DMS153 treated with DMSO at 0.1 percent for 48 hours (cell line): ENCODE measurements at regions not wholly inside any gene's neighbourhood (a gene's known extent, or its start where the extent isn't known, plus 50 kb on each side); places are given as distances from the start of the nearest gene placed in this dataset.
"Not testable (repeated sequence)": the region's sequence is repeated elsewhere in the genome, so short reads cannot be mapped to it uniquely, and the experiment has no call there.

Source experiments
- DNase-seq: peaks from one replicate; lab custom pipeline; 2025; ENCODE audit not compliant: unreplicated experiment; lab: John Stamatoyannopoulos, UW

GRCh38 chr6:159594750-159595117 lies 98.3 kb downstream of the SOD2 start:
- no peak for DNase-seq

- no peak for DNase-seq
These were observed 98.8 kb downstream of the SOD2 start for GRCh38 chr6:159594106-159594749.

DNA sequence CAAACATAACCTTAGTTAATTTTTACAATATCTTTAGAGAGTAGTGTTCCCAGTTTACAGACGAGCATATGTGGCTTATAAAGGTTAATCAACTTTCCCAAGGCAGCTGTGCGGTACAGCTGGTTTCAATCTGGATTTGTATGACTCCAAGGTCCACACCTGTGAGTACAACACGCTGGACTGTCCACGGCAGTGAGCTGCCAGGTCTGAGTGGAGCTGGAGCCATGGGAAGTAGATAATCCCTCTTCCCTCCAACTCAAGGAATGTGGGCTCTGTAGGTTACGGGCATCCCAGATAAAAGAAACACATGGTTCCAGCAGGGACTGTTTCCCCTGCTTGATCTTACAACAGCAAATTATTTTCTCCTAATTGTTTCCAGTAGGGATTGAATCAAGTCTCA lies 102.2 kb downstream of the SOD2 start:
- DNase-seq = no peak

- no peak for DNase-seq
These were observed 106.4 kb downstream of the SOD2 start for GRCh38 chr6:159586684-159587083.

DNA sequence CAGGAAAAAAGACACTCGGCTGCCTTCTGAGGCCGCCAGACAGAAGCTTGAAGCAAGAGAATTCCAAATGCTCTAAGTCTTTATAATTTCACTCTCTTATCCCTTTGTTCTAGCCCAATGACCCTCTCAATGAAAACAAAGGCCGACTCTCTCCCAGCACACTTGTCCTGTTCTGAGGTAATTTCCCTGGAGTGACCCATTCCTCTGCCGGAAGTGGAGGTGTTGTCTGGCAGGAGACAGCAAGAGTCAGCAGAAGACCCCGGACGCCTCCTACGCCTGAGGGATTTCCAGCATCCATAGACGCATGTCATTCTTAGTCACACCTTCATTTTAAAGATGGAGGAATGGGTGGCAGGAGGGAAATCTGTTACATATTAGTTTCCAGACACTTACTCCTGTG lies 110.3 kb downstream of the SOD2 start:
- no peak for DNase-seq

- DNase-seq = no peak
These were observed 114.4 kb downstream of the SOD2 start for GRCh38 chr6:159578629-159579028.

DNA sequence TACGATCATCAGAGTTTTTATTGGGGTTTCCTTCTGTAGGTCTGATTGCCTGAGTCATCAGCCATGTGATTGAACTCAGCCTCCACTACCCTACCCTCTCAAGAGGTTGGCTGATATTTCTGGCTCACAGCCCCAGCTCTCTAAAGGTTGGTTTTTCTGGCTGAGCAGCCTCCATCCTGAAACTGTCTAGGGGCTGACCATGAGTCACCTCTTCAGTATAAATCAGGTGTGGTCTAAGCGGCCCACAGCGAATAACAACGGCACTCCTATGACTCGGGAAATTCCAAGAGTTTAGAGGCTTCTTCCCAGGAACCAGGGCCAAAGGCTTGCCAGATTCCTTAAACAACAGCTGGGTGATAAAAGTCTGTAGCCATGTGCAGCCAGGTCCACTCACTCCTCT lies 115.5 kb downstream of the SOD2 start:
- DNase-seq = no peak

DNA sequence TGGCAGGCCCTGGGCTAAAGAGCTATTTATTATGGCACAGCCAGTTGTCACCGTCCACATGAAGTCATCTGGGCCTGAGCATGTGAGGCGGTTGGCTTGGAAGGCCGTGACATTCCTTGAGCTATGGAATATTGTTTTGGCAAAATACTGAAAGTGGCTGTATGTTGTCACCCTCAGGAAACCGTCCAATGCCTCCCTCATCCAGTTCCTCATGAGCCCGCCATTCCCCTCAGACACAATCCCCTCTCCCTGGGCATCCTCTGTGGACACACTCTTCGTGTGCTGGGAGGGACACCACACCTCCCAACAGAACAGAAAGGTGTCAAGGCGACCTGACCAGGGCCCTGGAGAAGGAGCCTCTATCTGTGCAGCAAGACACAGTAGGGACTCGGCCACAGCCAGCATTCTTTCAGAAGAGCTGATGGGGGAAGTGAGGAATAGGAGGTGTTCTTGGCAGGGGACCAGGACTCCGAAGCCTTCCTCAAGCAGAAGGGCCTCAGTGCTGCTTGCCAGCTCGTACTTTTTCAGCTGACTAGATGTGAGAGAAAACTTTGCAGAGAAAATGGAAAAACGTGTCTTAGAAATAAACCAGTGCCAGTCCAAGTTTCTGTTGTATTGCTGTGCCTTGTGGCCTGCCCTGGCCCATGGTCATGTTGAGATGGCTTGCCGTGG lies 120.5 kb downstream of the SOD2 start:
- DNase-seq = no peak

DNA sequence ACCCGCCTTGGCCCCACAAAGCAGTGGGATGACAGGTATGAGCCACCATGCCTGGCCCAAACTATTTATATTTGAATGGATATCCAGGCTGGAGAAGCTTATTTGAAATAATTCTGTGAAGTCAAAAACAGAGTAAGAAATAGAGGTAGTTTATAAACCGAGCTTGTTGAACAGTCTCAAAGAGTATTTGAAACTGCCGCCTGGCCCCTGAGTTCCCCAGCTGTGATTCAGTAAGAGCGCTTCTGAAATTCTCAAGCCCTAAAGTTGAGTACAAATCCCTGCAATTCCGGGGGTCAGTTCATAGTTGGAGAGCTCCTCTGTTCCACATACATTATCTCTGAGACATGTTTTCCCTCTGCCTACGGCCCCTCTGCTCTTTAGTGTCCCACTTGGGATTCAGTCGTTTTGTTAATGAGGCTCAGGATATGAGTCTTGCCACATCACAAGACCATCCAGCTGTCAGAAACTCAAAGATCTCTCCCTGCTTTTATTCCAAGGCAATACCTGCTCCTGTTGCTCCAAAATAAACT lies 127.8 kb downstream of the SOD2 start:
- no peak for DNase-seq

GRCh38 chr6:159564456-159564855 lies 128.6 kb downstream of the SOD2 start:
- DNase-seq = no peak

DNA sequence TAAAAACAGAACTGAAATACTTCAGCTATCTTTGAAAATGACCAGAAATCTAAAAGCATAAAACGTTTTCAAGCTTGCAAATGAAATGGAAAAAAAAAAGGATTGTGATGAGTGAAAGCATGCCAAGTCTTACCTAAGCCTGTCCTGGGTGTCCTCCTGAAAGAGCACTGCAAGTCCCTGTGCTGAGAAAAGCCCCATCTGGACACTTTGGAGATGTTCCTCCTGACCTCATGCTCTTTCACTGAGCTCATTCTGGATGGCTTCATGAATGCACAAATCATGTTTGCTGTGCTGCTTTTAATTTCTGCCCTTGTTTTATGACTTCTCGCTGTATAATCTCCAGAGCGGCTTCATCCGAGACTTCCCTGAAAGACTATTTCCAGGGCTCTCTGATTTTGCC lies 136.0 kb downstream of the SOD2 start:
- DNase-seq = no peak

- no peak for DNase-seq
These were observed 137.8 kb downstream of the SOD2 start for GRCh38 chr6:159555082-159555875.

DNA sequence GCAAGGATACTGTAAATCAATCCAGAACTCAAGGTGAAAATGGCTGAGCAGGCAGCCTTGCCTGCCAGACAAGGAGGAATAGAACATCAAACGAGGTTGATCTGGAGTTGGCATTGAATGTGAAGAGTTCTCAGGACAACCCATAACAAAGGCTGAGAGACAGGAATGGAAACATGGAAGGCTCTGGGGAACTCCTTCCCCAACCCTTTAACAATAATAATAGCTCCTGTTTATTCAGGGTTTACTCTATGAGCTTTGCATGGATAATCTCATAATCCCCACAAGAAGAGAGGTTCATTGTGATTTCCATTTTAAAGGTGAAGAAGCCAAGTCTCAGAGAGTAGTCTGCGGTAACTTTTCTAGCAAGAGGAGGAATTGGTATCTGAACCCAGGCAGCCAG lies 151.7 kb downstream of the SOD2 start:
- no peak for DNase-seq

GRCh38 chr6:159540883-159541282 lies 152.2 kb downstream of the SOD2 start:
- no peak for DNase-seq

DNA sequence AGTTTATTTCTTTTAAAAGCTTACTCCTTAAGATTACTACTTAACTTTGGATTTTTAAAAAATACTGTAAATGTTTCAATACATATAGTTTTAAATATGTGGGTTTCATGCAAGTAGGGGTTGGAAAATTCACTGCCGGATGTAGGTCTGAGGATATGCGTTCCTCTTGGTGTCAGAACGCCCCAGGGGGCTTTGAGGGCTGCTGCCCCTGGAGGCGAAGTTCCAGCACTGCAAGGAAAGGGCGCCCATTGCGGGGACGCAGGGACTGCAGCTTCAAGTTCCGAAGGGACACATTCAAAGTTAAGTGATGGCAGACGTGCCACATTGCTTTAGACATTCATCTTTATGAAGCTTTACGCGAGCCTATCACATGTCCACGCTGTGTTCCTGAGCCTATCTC lies 152.9 kb downstream of the SOD2 start:
- no peak for DNase-seq

- DNase-seq = not testable (repeated sequence)
These were observed 155.0 kb downstream of the SOD2 start for GRCh38 chr6:159538031-159538430.

GRCh38 chr6:159535656-159536350 lies 157.2 kb downstream of the SOD2 start:
- DNase-seq = no peak

DNA sequence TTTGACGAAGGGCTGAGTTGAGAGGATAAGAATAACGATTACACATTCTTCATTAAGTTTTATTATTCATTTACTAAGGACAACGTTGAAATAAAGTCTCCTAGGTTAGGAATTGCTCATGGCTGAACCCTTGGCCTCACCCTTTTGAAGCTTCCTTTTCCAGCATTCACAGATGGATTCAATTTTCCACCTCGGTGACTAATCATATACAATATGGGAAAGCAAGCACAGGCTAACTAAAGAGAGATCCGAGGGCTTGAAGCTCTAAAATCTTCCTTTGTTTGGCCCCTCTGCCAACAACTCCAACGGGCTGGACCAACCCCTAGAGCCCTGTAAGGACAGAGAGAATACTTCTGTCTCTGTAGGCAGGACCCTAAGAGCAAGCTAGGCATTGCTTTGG lies 159.5 kb downstream of the SOD2 start:
- no peak for DNase-seq

GRCh38 chr6:159533016-159533415 lies 160.0 kb downstream of the SOD2 start:
- DNase-seq = no peak

DNA sequence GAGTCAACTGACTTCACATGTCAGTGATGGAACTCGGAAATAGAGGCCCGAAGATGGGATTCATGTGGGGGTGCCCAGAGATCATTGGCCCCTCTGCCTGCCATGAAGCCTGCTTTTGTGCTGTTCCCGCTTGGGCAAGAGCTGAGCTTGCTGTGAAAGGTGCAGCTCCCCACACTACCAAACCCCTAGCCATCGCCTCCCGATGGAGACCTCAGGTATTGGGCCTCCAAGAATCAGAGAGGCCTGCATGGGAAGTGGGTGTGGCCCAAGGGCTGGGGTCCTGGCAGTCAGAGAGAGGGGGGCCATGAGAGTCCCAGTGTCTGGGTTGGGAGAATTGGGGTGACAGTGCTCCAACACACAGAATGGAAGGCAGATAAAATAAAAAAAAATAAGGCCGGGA lies 160.9 kb downstream of the SOD2 start:
- no peak for DNase-seq

GRCh38 chr6:159529934-159530333 lies 163.1 kb downstream of the SOD2 start:
- DNase-seq = no peak
